SK-N-SH treated with all-trans-retinoic acid at 6 μM for 48 hours (cell line): ENCODE measurements at regions not wholly inside any gene's neighbourhood (a gene's known extent, or its start where the extent isn't known, plus 50 kb on each side); places are given as distances from the start of the nearest gene placed in this dataset.
A peak's percentile ranks its signal among the peaks of the same experiment; 100 is the strongest.
"Not testable (repeated sequence)": the region's sequence is repeated elsewhere in the genome, so short reads cannot be mapped to it uniquely, and the experiment has no call there.

Source experiments
- ATAC-seq: fragments of 200-7000 bp; cut with Tn5 transposase; 3 replicates; pipeline ENCODE4 v1.9.1; 2020; ENCODE audit warnings: mild to moderate bottlenecking, moderate library complexity
- ARNTL ChIP-seq: fragments of 450-650 bp; formaldehyde crosslinking; IDR thresholded peaks from 2 replicates; pipeline ENCODE4 v1.5.0; 2020; ENCODE audit warnings: low read depth, mild to moderate bottlenecking, moderate library complexity, borderline replicate concordance
- BACH2 ChIP-seq: fragments of 250-450 bp; sonication (Bioruptor Pico); IDR thresholded peaks from 2 replicates; pipeline ENCODE4 v1.9.0; 2021; ENCODE audit warnings: mild to moderate bottlenecking, borderline replicate concordance
- CREB5 ChIP-seq: fragments of 250-450 bp; sonication (Bioruptor Pico); IDR thresholded peaks from 2 replicates; pipeline ENCODE4 v1.5.1; 2020; ENCODE audit warnings: low read depth, mild to moderate bottlenecking, moderate library complexity
- CSDC2 ChIP-seq: fragments of 250-450 bp; sonication (Bioruptor Pico); IDR thresholded peaks from 2 replicates; pipeline ENCODE4 v1.5.0; 2020; ENCODE audit warnings: mild to moderate bottlenecking, moderate library complexity
- CSRNP3 ChIP-seq: fragments of 250-450 bp; sonication (Bioruptor Pico); IDR thresholded peaks from 2 replicates; pipeline ENCODE4 v1.5.1; 2021; ENCODE audit warnings: mild to moderate bottlenecking, moderate library complexity
- ESRRG ChIP-seq: fragments of 250-450 bp; sonication (Bioruptor Pico); IDR thresholded peaks from 2 replicates; pipeline ENCODE4 v1.6.1; 2021; ENCODE audit warnings: mild to moderate bottlenecking
- ISL1 ChIP-seq: fragments of 250-450 bp; sonication (Bioruptor Pico); IDR thresholded peaks from 2 replicates; pipeline ENCODE4 v2.1.2; 2022; ENCODE audit warnings: mild to moderate bottlenecking, moderate library complexity
- OSR1 ChIP-seq: fragments of 250-450 bp; sonication (Bioruptor Pico); IDR thresholded peaks from 2 replicates; pipeline ENCODE4 v1.8.0; 2022; ENCODE audit warnings: moderate library complexity, mild to moderate bottlenecking, inconsistent platforms
- POU6F1 ChIP-seq: fragments of 250-450 bp; sonication (Bioruptor Pico); IDR thresholded peaks from 2 replicates; pipeline ENCODE4 v1.8.0; 2021; ENCODE audit warnings: low read depth, mild to moderate bottlenecking, moderate library complexity, borderline replicate concordance
- PPARA ChIP-seq: fragments of 250-450 bp; sonication (Bioruptor Pico); IDR thresholded peaks from 2 replicates; pipeline ENCODE4 v1.5.0; 2020; ENCODE audit warnings: mild to moderate bottlenecking, borderline replicate concordance
- RARB ChIP-seq: fragments of 250-450 bp; sonication (Bioruptor Pico); IDR thresholded peaks from 2 replicates; pipeline ENCODE4 v1.8.0; 2021; ENCODE audit warnings: mild to moderate bottlenecking, moderate library complexity
- SNAI2 ChIP-seq: fragments of 250-450 bp; sonication (Bioruptor Pico); IDR thresholded peaks from 2 replicates; pipeline ENCODE4 v1.5.0; 2020; ENCODE audit warnings: mild to moderate bottlenecking, moderate library complexity
- TCF4 ChIP-seq: fragments of 250-450 bp; sonication (Bioruptor Pico); IDR thresholded peaks from 2 replicates; pipeline ENCODE4 v1.8.0; 2021; ENCODE audit warnings: mild to moderate bottlenecking, moderate library complexity, borderline replicate concordance
- TOX ChIP-seq: fragments of 250-450 bp; sonication (Bioruptor Pico); IDR thresholded peaks from 2 replicates; pipeline ENCODE4 v1.8.0; 2021; ENCODE audit warnings: mild to moderate bottlenecking, moderate library complexity, borderline replicate concordance
- ZC3H10 ChIP-seq: fragments of 250-450 bp; sonication (Bioruptor Pico); IDR thresholded peaks from 2 replicates; pipeline ENCODE4 v1.5.1; 2021; ENCODE audit warnings: mild to moderate bottlenecking, moderate library complexity
- ZFP3 ChIP-seq: fragments of 250-450 bp; sonication (Bioruptor Pico); IDR thresholded peaks from 2 replicates; pipeline ENCODE4 v1.5.0; 2020; ENCODE audit warnings: mild to moderate bottlenecking, moderate library complexity
- ZNF565 ChIP-seq: fragments of 450-650 bp; formaldehyde crosslinking; conservative IDR thresholded peaks from 2 replicates; pipeline ENCODE4 v1.5.0; 2020; ENCODE audit warnings: low read depth, mild to moderate bottlenecking, moderate library complexity
- ZNF70 ChIP-seq: fragments of 450-650 bp; formaldehyde crosslinking; IDR thresholded peaks from 2 replicates; pipeline ENCODE4 v1.5.0; 2020; ENCODE audit warnings: mild to moderate bottlenecking, moderate library complexity
- ZNF8 ChIP-seq: fragments of 450-650 bp; formaldehyde crosslinking; IDR thresholded peaks from 2 replicates; pipeline ENCODE4 v1.5.0; 2020; ENCODE audit warnings: mild to moderate bottlenecking, moderate library complexity
- TF ChIP-seq, protein P1 (sequence below): fragments of 250-450 bp; sonication (Bioruptor Pico); IDR thresholded peaks from 2 replicates; pipeline ENCODE4 v1.8.0; 2020; ENCODE audit warnings: mild to moderate bottlenecking, moderate library complexity, borderline replicate concordance

- no peak for ATAC-seq
- TF ChIP-seq ZNF565 (CRISPR knock-in tag) (no peak), ZNF70 (CRISPR knock-in tag) (no peak), BACH2 (CRISPR knock-in tag) (no peak), POU6F1 (CRISPR knock-in tag) (no peak), ZC3H10 (CRISPR knock-in tag) (no peak), ZFP3 (no peak), TOX (CRISPR knock-in tag) (no peak), CSRNP3 (no peak), TCF4 (no peak), RARB (CRISPR knock-in tag) (no peak), PPARA (CRISPR knock-in tag) (no peak), CSDC2 (CRISPR knock-in tag) (no peak), OSR1 (no peak), CREB5 (CRISPR knock-in tag) (no peak), ZNF8 (CRISPR knock-in tag) (no peak), SNAI2 (CRISPR knock-in tag) (no peak), ESRRG (CRISPR knock-in tag) (no peak), ARNTL (CRISPR knock-in tag) (no peak), ISL1 (CRISPR knock-in tag) (no peak)
- TF ChIP-seq, protein P1, sequence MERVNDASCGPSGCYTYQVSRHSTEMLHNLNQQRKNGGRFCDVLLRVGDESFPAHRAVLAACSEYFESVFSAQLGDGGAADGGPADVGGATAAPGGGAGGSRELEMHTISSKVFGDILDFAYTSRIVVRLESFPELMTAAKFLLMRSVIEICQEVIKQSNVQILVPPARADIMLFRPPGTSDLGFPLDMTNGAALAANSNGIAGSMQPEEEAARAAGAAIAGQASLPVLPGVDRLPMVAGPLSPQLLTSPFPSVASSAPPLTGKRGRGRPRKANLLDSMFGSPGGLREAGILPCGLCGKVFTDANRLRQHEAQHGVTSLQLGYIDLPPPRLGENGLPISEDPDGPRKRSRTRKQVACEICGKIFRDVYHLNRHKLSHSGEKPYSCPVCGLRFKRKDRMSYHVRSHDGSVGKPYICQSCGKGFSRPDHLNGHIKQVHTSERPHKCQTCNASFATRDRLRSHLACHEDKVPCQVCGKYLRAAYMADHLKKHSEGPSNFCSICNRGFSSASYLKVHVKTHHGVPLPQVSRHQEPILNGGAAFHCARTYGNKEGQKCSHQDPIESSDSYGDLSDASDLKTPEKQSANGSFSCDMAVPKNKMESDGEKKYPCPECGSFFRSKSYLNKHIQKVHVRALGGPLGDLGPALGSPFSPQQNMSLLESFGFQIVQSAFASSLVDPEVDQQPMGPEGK (CRISPR knock-in tag): no peak
Observed at GRCh38 chr12:90548595-90548994, 406.4 kb downstream of the CCER1 start.

DNA sequence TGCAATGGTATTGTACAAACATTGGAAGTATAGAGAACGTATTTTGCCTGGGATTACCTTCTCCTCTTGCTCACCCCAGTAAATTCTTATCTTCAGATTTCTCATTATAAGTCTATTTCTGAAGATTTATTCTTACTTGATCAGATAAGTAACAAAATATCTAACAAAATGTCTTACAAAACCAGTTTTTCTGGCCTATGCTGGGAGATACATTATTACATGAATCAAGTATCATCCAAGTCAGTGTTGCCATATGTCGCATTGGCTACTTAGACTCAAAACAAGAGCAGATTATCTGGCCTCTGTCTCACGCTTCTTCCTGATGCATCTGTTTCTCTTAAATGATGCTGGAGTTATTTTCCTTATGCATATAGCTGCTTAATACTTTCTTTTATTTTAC lies 408.5 kb downstream of the CCER1 start:
- no peak for ATAC-seq
- TF ChIP-seq ZNF565 (CRISPR knock-in tag): no peak
- no peak for TF ChIP-seq CSDC2 (CRISPR knock-in tag)

GRCh38 chr12:90543841-90544240 lies 411.1 kb downstream of the CCER1 start:
- 0 out of 3 replicates have a peak, but pooled peaks have one; percentile 22 for ATAC-seq
- no peak for TF ChIP-seq ZNF70 (CRISPR knock-in tag)
- TF ChIP-seq ESRRG (CRISPR knock-in tag): no peak
- TF ChIP-seq OSR1: no peak
- TF ChIP-seq SNAI2 (CRISPR knock-in tag): no peak
- no peak for TF ChIP-seq CREB5 (CRISPR knock-in tag)
- TF ChIP-seq ZC3H10 (CRISPR knock-in tag): no peak
- TF ChIP-seq, all 23 proteins: peak for 0

DNA sequence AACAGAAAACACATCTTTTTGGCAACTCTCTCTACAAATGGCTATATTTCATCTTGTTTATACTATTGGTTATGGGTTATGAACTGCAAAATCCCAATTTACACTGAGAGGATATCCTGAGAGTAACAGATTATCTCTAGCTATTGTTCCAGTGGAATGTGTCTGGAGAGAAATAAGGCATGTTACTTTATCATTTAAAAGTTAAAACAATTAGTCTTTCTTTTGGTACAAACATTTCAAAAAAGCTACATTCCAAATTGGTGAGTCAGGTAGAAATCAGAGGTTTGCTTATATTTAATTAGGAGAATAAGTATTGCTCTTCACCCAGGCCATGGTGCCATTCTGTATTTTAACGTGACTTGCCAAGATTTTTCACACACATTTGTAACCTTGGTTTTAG lies 411.6 kb downstream of the CCER1 start:
- no peak for ATAC-seq
- TF ChIP-seq OSR1 (no peak), ISL1 (CRISPR knock-in tag) (peak; percentile 50)

DNA sequence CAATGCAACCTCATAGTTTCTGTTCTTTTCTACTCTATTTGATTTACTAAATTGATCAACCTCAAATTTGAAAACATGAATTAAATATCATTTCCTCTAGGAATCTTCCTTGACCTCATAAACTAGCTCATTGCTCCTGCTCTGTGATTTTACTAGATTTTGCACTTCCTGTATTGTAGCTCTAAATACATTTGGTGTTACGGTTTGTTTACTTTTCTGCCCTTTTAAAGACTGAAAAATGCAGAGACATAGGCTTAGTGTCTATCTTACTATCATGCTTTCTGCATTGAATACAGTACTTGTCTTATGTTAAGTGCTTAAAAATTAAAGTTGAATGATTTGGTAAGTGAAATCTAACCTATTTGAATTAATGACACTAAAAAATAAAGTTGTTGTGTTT lies 412.1 kb downstream of the CCER1 start:
- ATAC-seq: not testable (repeated sequence)

GRCh38 chr12:90533828-90534227 lies 421.1 kb downstream of the CCER1 start:
- ATAC-seq: not testable (repeated sequence)
